Common myeloid progenitor, CD34-positive (primary cell): ENCODE measurements at regions not wholly inside any gene's neighbourhood (a gene's known extent, or its start where the extent isn't known, plus 50 kb on each side); places are given as distances from the start of the nearest gene placed in this dataset.

Source experiments
- CTCF ChIA-PET: fragments of 350-600 bp; sonication (Branson Sonifier 250); formaldehyde crosslinking; loops from one replicate; lab custom pipeline; 2021; ENCODE audit warnings: antibody characterized with exemption; lab: Charles Lee
- POLR2A ChIA-PET: fragments of 350-600 bp; sonication (Branson Sonifier 250); formaldehyde crosslinking; loops from one replicate; lab custom pipeline; 2021; ENCODE audit warnings: antibody characterized with exemption; lab: Charles Lee
- DNase-seq, 3 donors: peaks; one replicate each; pipeline versions ENCODE4 v3.0.0 to v3.0.0-alpha.2; 2013
- H3K27ac ChIP-seq, 2 experiments: 1 replicate in 1 of 2; 2 replicates in 1 of 2; pipeline ENCODE4 v1.7.0; 2013; ENCODE audit warnings: inconsistent platforms in 2 of 2, low read length in 2 of 2, mild to moderate bottlenecking in 2 of 2, low read depth in 1 of 2, moderate library complexity in 1 of 2; ENCODE audit not compliant: severe bottlenecking in 2 of 2, insufficient read depth in 1 of 2, poor library complexity in 1 of 2
- H3K27me3 ChIP-seq, 5 experiments: replicated peaks in 2 of 5; 1 replicate in 3 of 5; 2 replicates in 2 of 5; pipeline versions ENCODE4 v1.6.1 to v1.7.0; 2013; ENCODE audit warnings: low read length in 4 of 5, mild to moderate bottlenecking in 2 of 5, moderate library complexity in 2 of 5, inconsistent platforms in 1 of 5; ENCODE audit not compliant: insufficient read depth in 5 of 5, control insufficient read depth in 4 of 5
- H3K36me3 ChIP-seq, 4 experiments: 1 replicate in 2 of 4; 2 replicates in 2 of 4; pipeline versions ENCODE4 v1.6.1 to v1.7.0; 2013; ENCODE audit warnings: low read length in 3 of 4, control low read depth in 1 of 4, mild to moderate bottlenecking in 1 of 4; ENCODE audit not compliant: control insufficient read depth in 4 of 4, insufficient read depth in 4 of 4
- H3K4me1 ChIP-seq, 4 experiments: 1 replicate in 3 of 4; 2 replicates in 1 of 4; pipeline versions ENCODE4 v1.6.1 to v1.7.1; 2013; ENCODE audit warnings: low read length in 3 of 4, mild to moderate bottlenecking in 3 of 4, control low read depth in 1 of 4, inconsistent platforms in 1 of 4, moderate library complexity in 1 of 4; ENCODE audit not compliant: control insufficient read depth in 4 of 4, insufficient read depth in 4 of 4; ENCODE audit errors: control extremely low read depth in 1 of 4
- H3K4me3 ChIP-seq, 7 experiments: 1 replicate in 4 of 7; 2 replicates in 3 of 7; pipeline versions ENCODE4 v1.5.1 to v1.7.0; 2013; ENCODE audit warnings: mild to moderate bottlenecking in 7 of 7, low read length in 6 of 7, moderate library complexity in 6 of 7, inconsistent platforms in 2 of 7, low read depth in 2 of 7, control low read depth in 1 of 7; ENCODE audit not compliant: insufficient read depth in 4 of 7, control insufficient read depth in 1 of 7; ENCODE audit errors: extremely low read depth in 1 of 7
- H3K9me3 ChIP-seq, 5 experiments: 1 replicate in 4 of 5; 2 replicates in 1 of 5; pipeline versions ENCODE4 v1.6.1 to v1.7.1; 2013; ENCODE audit warnings: low read length in 4 of 5, mild to moderate bottlenecking in 2 of 5, inconsistent platforms in 1 of 5, low read depth in 1 of 5, moderate library complexity in 1 of 5; ENCODE audit not compliant: control insufficient read depth in 4 of 5, insufficient read depth in 2 of 5; ENCODE audit errors: control extremely low read depth in 1 of 5
- WGBS: methylation state at CpG from one replicate; pipeline ENCODE4 v1.1.5; 2013; ENCODE audit not compliant: insufficient coverage; 5-methylcytosine and 5-hydroxymethylcytosine counted together

DNA sequence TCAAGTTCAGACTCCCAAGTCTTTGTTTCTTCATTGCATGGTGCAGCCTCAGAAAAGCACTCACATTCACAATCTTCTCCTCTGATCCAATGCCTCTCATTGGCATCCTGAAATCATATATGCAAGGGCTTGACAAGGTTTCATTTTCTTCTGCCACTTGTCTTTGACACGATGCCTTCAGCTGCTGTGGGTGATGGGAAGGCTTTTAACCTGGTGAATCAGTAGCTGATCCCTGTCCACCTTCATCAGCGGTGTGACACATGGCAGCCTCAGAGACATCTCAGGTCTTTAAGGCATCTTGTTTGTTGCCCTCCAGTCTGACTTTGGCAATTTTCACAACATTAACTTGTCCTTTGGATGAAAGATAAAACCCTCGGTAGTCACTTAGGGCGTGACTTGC is 147.2 kb downstream of the PRELID2 start:
- H3K4me3 ChIP-seq: no peak overlapping the region
- H3K9me3 ChIP-seq: no peaks in the 10 kb centered on the region
- H3K27ac ChIP-seq: no peak overlapping the region
- ChIA-PET CTCF (interaction anchor here (0.6 kb wide), 1 partner anchor 490 kb away, joined by 3 read pairs; no protein-coding TSS in a partner anchor), POLR2A (no interaction called here)
- H3K36me3 ChIP-seq: no peaks in the 10 kb centered on the region
- no peaks in the 10 kb centered on the region for H3K27me3 ChIP-seq
- 100% methylated on average over 2 of the region's 4 CpGs for WGBS
- no peak for DNase-seq
- no peaks in the 10 kb centered on the region for H3K4me1 ChIP-seq

- ChIA-PET CTCF (interaction anchor here (1.5 to 6.7 kb wide), 4 partner anchors 12 to 445 kb away, joined by 3 to 35 read pairs (median 12); no protein-coding TSS in a partner anchor), POLR2A (interaction anchor here (0.8 kb wide), 1 partner anchor 39 kb away, joined by 3 read pairs; no protein-coding TSS in a partner anchor)
- DNase-seq: no peak
- Histone ChIP-seq H3K4me1 (no peaks in the 10 kb centered on the region), H3K4me3 (no peak overlapping the region), H3K36me3 (no peaks in the 10 kb centered on the region), H3K27ac (no peak overlapping the region), H3K27me3 (no peaks in the 10 kb centered on the region), H3K9me3 (no peaks in the 10 kb centered on the region)
- 100% methylated on average over 1 of the region's 1 CpG for WGBS
Measured at GRCh38 chr5:145685417-145685816, 149.7 kb downstream of the PRELID2 start.

DNA sequence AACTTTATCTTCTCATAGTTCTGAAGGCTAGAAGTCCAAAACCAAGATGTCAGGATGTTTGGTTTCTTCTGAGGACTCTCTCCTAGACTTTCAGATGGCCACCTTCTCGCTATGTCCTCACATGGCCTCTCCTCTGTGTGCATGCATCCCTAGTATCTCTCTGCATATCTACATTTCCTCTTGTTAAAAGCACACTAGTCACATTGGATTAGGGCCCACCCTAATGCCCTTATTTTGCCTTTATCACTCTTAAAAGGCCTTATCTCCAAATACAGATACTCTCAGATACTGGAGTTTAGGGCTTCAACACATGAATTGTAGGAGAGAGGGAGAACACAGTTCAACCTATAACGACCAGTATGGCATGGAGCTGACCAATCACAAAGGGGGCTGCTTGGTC is 151.7 kb downstream of the PRELID2 start:
- Histone ChIP-seq H3K4me3 (no peak overlapping the region), H3K36me3 (no peaks in the 10 kb centered on the region), H3K9me3 (no peaks in the 10 kb centered on the region), H3K27ac (no peak overlapping the region), H3K4me1 (no peaks in the 10 kb centered on the region), H3K27me3 (no peaks in the 10 kb centered on the region)
- 88% methylated on average over 1 of the region's 2 CpGs for WGBS
- DNase-seq: no peak
- ChIA-PET POLR2A (no interaction called here), CTCF (interaction anchor here (0.9 to 6.7 kb wide), 6 partner anchors 10 to 446 kb away, joined by 3 to 35 read pairs (median 6); no protein-coding TSS in a partner anchor)

DNA sequence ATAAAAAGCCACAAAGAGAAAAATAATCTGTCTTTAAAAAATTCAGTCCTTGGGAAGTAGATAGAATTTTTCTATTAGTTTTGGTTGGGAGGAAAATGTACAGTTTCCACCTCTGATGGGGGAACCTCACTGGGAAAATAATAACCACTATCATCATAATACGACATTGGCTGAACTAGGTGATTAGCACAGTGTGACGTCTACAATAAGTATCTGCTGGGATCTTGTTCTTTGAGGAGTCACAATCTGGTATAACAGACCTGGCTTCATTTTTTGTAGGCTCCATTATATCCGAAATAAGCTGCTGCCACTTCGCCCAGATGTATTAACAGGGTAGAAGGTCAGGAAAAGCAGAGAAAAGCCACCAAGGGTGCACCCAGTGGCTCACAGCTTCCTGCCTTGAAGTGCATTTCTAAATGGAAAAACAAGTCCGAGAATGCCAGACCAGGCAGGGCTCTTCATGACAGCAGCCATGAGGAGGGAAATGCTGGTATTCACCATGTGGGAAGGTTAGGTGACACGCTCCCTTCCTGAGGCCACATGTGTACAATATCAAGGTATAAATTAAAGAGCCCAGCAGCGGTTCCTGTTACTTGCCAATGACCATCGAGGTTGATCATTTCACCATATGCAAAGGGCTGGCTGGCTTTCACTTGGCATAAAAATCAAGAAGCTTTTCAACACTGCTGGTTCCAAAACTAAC is 152.8 kb downstream of the PRELID2 start:
- Histone ChIP-seq H3K27ac (peak overlapping the region in 1 of 2 experiments; percentile 1), H3K4me3 (no peak overlapping the region), H3K36me3 (no peaks in the 10 kb centered on the region), H3K4me1 (no peaks in the 10 kb centered on the region), H3K9me3 (no peaks in the 10 kb centered on the region), H3K27me3 (no peaks in the 10 kb centered on the region)
- DNase-seq: no peak
- 100% methylated on average over 5 of the region's 8 CpGs for WGBS
- ChIA-PET CTCF (interaction anchor here (0.6 to 6.7 kb wide), 12 partner anchors 8 to 447 kb away, joined by 3 to 35 read pairs (median 6); no protein-coding TSS in a partner anchor), POLR2A (no interaction called here)

DNA sequence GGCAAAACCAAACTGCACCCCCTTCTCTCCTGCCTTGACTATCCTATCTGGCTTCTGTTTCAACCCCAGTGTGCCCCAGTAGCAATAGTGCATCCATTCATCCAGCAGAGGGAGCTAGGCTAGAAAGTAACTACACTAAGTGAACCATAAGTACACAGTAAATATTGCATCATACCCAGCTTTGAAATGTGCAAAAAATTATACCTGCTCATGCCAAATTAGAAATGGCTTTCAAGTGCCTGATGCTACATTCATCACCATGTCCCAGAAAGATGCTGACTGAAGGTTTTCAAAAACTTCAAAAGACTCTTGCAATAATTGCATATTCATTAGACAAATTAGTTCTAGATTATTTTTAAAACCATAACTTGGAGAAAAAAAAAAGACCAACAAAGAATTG is 153.5 kb downstream of the PRELID2 start:
- no peaks in the 10 kb centered on the region for H3K27me3 ChIP-seq
- ChIA-PET CTCF (interaction anchor here (0.6 to 6.7 kb wide), 10 partner anchors 8 to 448 kb away, joined by 3 to 35 read pairs (median 6); no protein-coding TSS in a partner anchor), POLR2A (no interaction called here)
- H3K9me3 ChIP-seq: no peaks in the 10 kb centered on the region
- no peak overlapping the region for H3K4me3 ChIP-seq
- H3K27ac ChIP-seq: peak overlapping the region in 1 of 2 experiments; percentile 1
- H3K4me1 ChIP-seq: no peaks in the 10 kb centered on the region
- H3K36me3 ChIP-seq: no peaks in the 10 kb centered on the region
- peak; percentile 55 to 79 (median 79) for DNase-seq

DNA sequence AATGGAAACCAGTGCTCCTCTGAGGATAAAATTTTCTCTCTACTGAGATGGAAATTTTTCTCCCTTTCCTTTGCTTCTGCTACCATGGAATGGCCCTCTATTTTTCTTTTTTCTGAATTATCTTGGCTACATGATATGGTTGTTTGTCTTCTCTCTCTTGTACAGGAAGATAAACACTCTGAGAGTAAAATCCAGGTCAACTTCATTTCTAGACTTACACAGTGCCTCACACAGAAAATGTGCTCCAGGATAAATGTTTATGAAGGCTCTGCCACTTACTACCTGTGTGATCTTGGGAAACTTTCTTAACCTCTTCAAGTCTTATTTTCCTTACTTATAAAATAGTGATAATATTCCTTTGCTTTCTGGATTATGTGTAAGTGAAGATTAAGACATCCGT is 153.9 kb downstream of the PRELID2 start:
- H3K4me3 ChIP-seq: no peak overlapping the region
- ChIA-PET CTCF (interaction anchor here (1.1 to 6.7 kb wide), 7 partner anchors 9 to 449 kb away, joined by 5 to 35 read pairs (median 6); no protein-coding TSS in a partner anchor), POLR2A (no interaction called here)
- DNase-seq: no peak
- H3K4me1 ChIP-seq: no peaks in the 10 kb centered on the region
- no peaks in the 10 kb centered on the region for H3K36me3 ChIP-seq
- no peaks in the 10 kb centered on the region for H3K27me3 ChIP-seq
- no peak overlapping the region for H3K27ac ChIP-seq
- no peaks in the 10 kb centered on the region for H3K9me3 ChIP-seq
- WGBS: no CpG with 5 or more reads among the region's 1 CpG

DNA sequence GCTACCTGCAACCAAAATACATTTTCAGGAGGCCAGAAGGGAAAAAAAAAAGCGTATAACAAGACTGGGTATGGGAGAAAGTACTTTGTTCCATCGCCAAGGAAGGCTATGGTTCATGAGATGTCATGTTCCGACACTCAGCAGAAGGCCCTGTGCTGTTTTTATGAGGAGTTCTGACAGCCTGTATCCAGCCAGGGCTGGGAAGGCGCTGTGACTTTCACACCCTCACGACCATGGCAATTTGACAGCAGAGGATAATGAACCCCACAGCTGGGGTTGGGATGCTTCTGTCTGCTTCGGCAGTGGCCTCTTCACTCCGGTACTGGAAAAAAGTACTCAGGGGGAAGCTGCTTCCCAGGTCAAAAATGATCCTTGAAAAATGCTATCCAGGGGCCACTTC is 154.4 kb downstream of the PRELID2 start:
- no peak overlapping the region for H3K4me3 ChIP-seq
- no peaks in the 10 kb centered on the region for H3K9me3 ChIP-seq
- ChIA-PET CTCF (interaction anchor here (1.7 to 6.7 kb wide), 6 partner anchors 9 to 449 kb away, joined by 5 to 35 read pairs (median 8); no protein-coding TSS in a partner anchor), POLR2A (no interaction called here)
- DNase-seq: no peak
- H3K4me1 ChIP-seq: no peaks in the 10 kb centered on the region
- no peaks in the 10 kb centered on the region for H3K27me3 ChIP-seq
- no peak overlapping the region for H3K27ac ChIP-seq
- WGBS: 96% methylated on average over 6 of the region's 7 CpGs
- H3K36me3 ChIP-seq: no peaks in the 10 kb centered on the region
